HG02588 (cell line): ENCODE measurements at regions not wholly inside any gene's neighbourhood (a gene's known extent, or its start where the extent isn't known, plus 50 kb on each side); places are given as distances from the start of the nearest gene placed in this dataset.

Experiments
- ATAC-seq: cut with Tn5 transposase; IDR thresholded peaks from one replicate; pipeline ENCODE4 v1.9.1; 2021; ENCODE audit warnings: mild to moderate bottlenecking, moderate library complexity; ENCODE audit not compliant: unreplicated experiment

DNA sequence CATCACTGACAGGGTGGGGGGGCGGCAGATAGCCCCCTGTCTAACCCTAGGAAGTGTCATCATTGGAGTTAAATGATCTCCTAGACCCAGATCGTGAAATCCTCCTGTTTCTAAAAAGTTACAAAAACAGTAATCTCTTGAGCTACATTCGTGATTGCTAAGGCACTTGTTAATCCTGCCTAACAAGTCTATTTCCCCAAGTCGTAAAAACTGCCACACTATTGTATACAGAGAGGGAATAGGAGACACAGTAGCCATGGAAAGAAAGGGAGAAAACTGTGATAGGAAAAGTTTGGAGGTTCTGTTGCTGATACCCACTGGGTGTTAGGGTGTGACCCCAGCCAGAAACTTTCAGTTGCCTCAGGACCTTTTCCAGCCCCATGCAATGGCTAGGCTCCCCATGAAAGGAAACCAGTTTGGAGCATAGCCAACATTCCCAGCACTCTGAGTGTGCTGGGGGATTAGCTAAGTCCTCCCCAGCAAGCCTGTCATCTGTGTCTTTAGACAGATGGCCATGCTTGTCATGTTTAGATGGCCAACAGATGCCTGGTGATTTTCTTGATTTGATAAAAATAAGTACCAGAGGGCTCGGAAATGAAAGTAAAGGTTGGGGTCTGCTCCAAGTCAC lies 63.3 kb upstream of the ANXA10 start:
- ATAC-seq: no peak

DNA sequence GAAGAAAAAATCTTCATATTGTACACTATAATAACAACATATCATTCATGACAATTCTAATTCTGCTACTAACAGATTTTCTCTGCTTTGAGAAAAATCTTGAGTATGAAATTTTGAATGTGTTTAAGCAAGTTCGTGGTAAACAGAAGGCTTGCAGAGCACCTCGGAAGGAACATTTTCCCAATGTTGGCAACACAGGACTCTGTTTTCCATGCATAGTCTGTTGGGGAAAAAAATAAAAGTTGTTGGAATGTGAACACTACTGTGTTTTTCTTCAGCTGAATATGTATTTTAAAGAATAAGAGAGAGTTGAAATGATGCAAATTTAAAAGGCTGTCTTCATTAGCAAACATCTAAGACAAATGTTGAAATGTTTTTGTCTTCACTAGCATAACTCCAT lies 54.7 kb upstream of the ANXA10 start:
- ATAC-seq: no peak

DNA sequence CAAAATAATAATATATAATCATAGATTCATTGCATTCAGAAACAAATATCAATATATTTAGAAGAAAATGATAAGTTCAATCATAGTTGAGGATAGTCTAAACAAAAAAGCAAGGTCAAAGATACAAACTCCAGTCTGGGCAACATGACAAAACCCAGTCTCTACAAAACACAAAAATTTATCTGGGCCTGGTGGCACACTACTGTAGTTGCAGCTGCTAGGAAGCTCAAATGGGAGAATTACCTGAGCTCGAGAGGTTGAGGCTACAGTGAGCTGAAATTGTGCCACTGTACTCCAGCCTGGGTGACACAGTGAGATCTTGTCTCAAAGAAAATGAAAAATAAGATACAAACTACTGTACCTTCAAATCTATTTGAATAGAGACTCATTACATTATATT lies 52.7 kb upstream of the ANXA10 start:
- no peak for ATAC-seq
